Kidney (tissue), 13 donors: ENCODE measurements at regions not wholly inside any gene's neighbourhood (a gene's known extent, or its start where the extent isn't known, plus 50 kb on each side); places are given as distances from the start of the nearest gene placed in this dataset.
"Not testable (repeated sequence)": the region's sequence is repeated elsewhere in the genome, so short reads cannot be mapped to it uniquely, and the experiment has no call there.

Experiments
- DNase-seq, 5 donors: peaks; one replicate each; pipeline ENCODE4 v3.0.0-alpha.2; 2013 to 2020
- FAIRE-seq: peaks from 2 replicates; lab custom pipeline; 2012; peaks lifted over from hg19 to GRCh38; lab: Jason Lieb, UNC
- H3K27ac ChIP-seq, 2 donors: one replicate each; pipeline ENCODE4 v1.7.0; 2013; ENCODE audit warnings: low read depth in 2 of 2, low read length in 2 of 2, inconsistent platforms in 1 of 2
- H3K27me3 ChIP-seq: one replicate; pipeline ENCODE4 v1.7.1; 2013; ENCODE audit warnings: low read length, inconsistent platforms; ENCODE audit not compliant: control insufficient read depth, insufficient read depth
- H3K36me3 ChIP-seq, 3 donors: one replicate each; pipeline versions ENCODE4 v1.7.0 to v1.7.1; 2013; ENCODE audit warnings: low read length in 3 of 3, control low read depth in 1 of 3, inconsistent platforms in 1 of 3; ENCODE audit not compliant: insufficient read depth in 3 of 3, control insufficient read depth in 2 of 3
- H3K4me1 ChIP-seq, 3 donors: one replicate each; pipeline versions ENCODE4 v1.7.0 to v1.7.1; 2013; ENCODE audit warnings: low read length in 3 of 3, inconsistent platforms in 1 of 3, low read depth in 1 of 3; ENCODE audit not compliant: control insufficient read depth in 2 of 3, insufficient read depth in 2 of 3
- H3K4me3 ChIP-seq, 3 donors: one replicate each; pipeline versions ENCODE4 v1.7.0 to v1.8.1; 2013; ENCODE audit warnings: low read length in 3 of 3, control low read depth in 1 of 3, inconsistent platforms in 1 of 3
- H3K9ac ChIP-seq, 3 donors: one replicate each; pipeline versions ENCODE4 v1.7.0 to v1.7.1; 2013; ENCODE audit warnings: low read length in 3 of 3, control low read depth in 1 of 3, inconsistent platforms in 1 of 3
- H3K9me3 ChIP-seq, 3 donors: one replicate each; pipeline versions ENCODE4 v1.7.0 to v1.7.1; 2013; ENCODE audit warnings: low read length in 3 of 3, control low read depth in 1 of 3, inconsistent platforms in 1 of 3; ENCODE audit not compliant: control insufficient read depth in 2 of 3, insufficient read depth in 1 of 3
- CTCF ChIP-seq: IDR thresholded peaks from 3 replicates; pipeline ENCODE4 v1.5.1; 2012; ENCODE audit warnings: mild to moderate bottlenecking, moderate library complexity, borderline replicate concordance; ENCODE audit not compliant: insufficient read depth; ENCODE audit errors: extremely low read depth
- intact Hi-C: fragments of 100-400 bp; cut with DNase I; formaldehyde crosslinking; loops from one replicate; pipeline ENCODE4 v1.11.1; 2022
- donor health status: control.
- donor health status: control.
- donor health status: control.
- donor health status: control.
- donor health status: control.
- donor health status: DM: yes; HTN: yes; CAD: no.
- donor health status: Normal renal cell carcinoma (clear cell type).

- TF ChIP-seq CTCF = no peak
- intact Hi-C loops = no loop called here
Observed at GRCh38 chr21:35381743-35382310, 332.7 kb upstream of the RUNX1 start.

GRCh38 chr21:35380304-35380703, 331.2 kb upstream of the RUNX1 start:
- FAIRE-seq, H3K36me3 ChIP-seq, H3K27ac ChIP-seq, H3K9me3 ChIP-seq, H3K4me1 ChIP-seq, H3K4me3 ChIP-seq, H3K9ac ChIP-seq, intact Hi-C loops, DNase-seq, H3K27me3 ChIP-seq: not testable (repeated sequence)

More at GRCh38 chr21:35381743-35382310, 332.7 kb upstream of the RUNX1 start:
- no peaks in the 10 kb centered on the region for H3K27me3 ChIP-seq
- H3K9me3 ChIP-seq = no peaks in the 10 kb centered on the region
- H3K4me1 ChIP-seq = no peaks in the 10 kb centered on the region
- DNase-seq (no peak), FAIRE-seq (no peak)
- H3K36me3 ChIP-seq = no peaks in the 10 kb centered on the region
- no peak overlapping the region for H3K4me3 ChIP-seq
- no peak overlapping the region for H3K27ac ChIP-seq
- no peak overlapping the region for H3K9ac ChIP-seq

- intact Hi-C loops = no loop called here
- no peak for DNase-seq
- no peak overlapping the region for H3K9ac ChIP-seq
Observed at GRCh38 chr21:35378881-35379280, 329.8 kb upstream of the RUNX1 start.

GRCh38 chr21:35377505-35378090, 328.5 kb upstream of the RUNX1 start:
- DNase-seq (no peak), FAIRE-seq (no peak)
- H3K4me1 ChIP-seq = no peaks in the 10 kb centered on the region
- no peaks in the 10 kb centered on the region for H3K36me3 ChIP-seq
- no peak for TF ChIP-seq CTCF
- no peak overlapping the region for H3K9ac ChIP-seq
- H3K27ac ChIP-seq = no peak overlapping the region
- no peaks in the 10 kb centered on the region for H3K9me3 ChIP-seq
- H3K27me3 ChIP-seq = no peaks in the 10 kb centered on the region
- intact Hi-C loops = no loop called here
- no peak overlapping the region for H3K4me3 ChIP-seq

More at GRCh38 chr21:35378881-35379280, 329.8 kb upstream of the RUNX1 start:
- no peaks in the 10 kb centered on the region for H3K4me1 ChIP-seq
- H3K36me3 ChIP-seq = no peaks in the 10 kb centered on the region
- no peak for FAIRE-seq
- no peak for TF ChIP-seq CTCF
- H3K4me3 ChIP-seq = no peak overlapping the region
- H3K27ac ChIP-seq = no peak overlapping the region
- H3K9me3 ChIP-seq = no peaks in the 10 kb centered on the region
- no peaks in the 10 kb centered on the region for H3K27me3 ChIP-seq
